Endothelial cell of umbilical vein (primary cell): ENCODE measurements at regions not wholly inside any gene's neighbourhood (a gene's known extent, or its start where the extent isn't known, plus 50 kb on each side); places are given as distances from the start of the nearest gene placed in this dataset.

Experiments
- BruUV-seq: library from RNA; stranded (reverse); fragments of 400-500 nt; replicated peaks from 2 replicates; lab custom pipeline; 2021; lab: Mats Ljungman, UMichigan
- CTCF ChIA-PET: fragments of 300-600, 350-600 bp; sonication (Branson Sonifier 250); formaldehyde crosslinking; loops from one replicate; lab custom pipeline; 2021; ENCODE audit warnings: antibody characterized with exemption, inconsistent platforms; lab: Charles Lee
- POLR2A ChIA-PET: fragments of 300-600, 350-600 bp; sonication (Branson Sonifier 250); formaldehyde crosslinking; loops from one replicate; lab custom pipeline; 2021; ENCODE audit warnings: antibody characterized with exemption, inconsistent platforms; lab: Charles Lee
- DNase-seq: peaks from one replicate; pipeline ENCODE4 v3.0.0-alpha.2; 2011; ENCODE audit warnings: low read depth, low spot score
- FAIRE-seq: peaks from 2 replicates; lab custom pipeline; 2011; peaks lifted over from hg19 to GRCh38; lab: Jason Lieb, UNC
- H2AFZ ChIP-seq: 2 replicates; pipeline ENCODE4 v1.6.0; 2012; ENCODE audit warnings: low read depth, low read length, control low read depth, inconsistent platforms
- H3K27ac ChIP-seq: 2 replicates; pipeline ENCODE4 v1.5.1; 2011; ENCODE audit warnings: low read depth, mild to moderate bottlenecking, control low read depth, low read length, moderate library complexity; ENCODE audit not compliant: insufficient read depth
- H3K27me3 ChIP-seq, 2 experiments: 2 replicates each; pipeline versions ENCODE4 v1.6.0 to v1.6.1; 2011; ENCODE audit warnings: low read length in 2 of 2, mixed read lengths in 1 of 2; ENCODE audit not compliant: control insufficient read depth in 2 of 2, insufficient read depth in 2 of 2
- H3K36me3 ChIP-seq, 2 experiments: 2 replicates in 1 of 2; 3 replicates in 1 of 2; pipeline ENCODE4 v1.5.1; 2011; ENCODE audit warnings: low read length in 2 of 2, mild to moderate bottlenecking in 1 of 2, moderate library complexity in 1 of 2; ENCODE audit not compliant: control insufficient read depth in 2 of 2, insufficient read depth in 2 of 2; ENCODE audit errors: extremely low read depth in 1 of 2
- H3K4me1 ChIP-seq: 3 replicates; pipeline ENCODE4 v1.5.1; 2011; ENCODE audit warnings: mild to moderate bottlenecking, low read length; ENCODE audit not compliant: control insufficient read depth, insufficient read depth; ENCODE audit errors: extremely low read depth
- H3K4me2 ChIP-seq: 2 replicates; pipeline ENCODE4 v1.6.1; 2011; ENCODE audit warnings: low read length, control low read depth, mixed read lengths; ENCODE audit not compliant: insufficient read depth
- H3K4me3 ChIP-seq, 3 experiments: fragments of 200-600 bp in 1 of 3; sonication (generic), shearing (Covaris generic) in 1 of 3; replicated peaks in 1 of 3; 2 replicates each; pipeline ENCODE4 v1.5.1; 2011 to 2016; ENCODE audit warnings: control low read depth in 3 of 3, low read length in 3 of 3, mild to moderate bottlenecking in 2 of 3, inconsistent platforms in 1 of 3, low read depth in 1 of 3, moderate library complexity in 1 of 3; ENCODE audit not compliant: insufficient read depth in 1 of 3
- H3K79me2 ChIP-seq: 2 replicates; pipeline ENCODE4 v1.6.0; 2012; ENCODE audit warnings: low read length, inconsistent platforms; ENCODE audit not compliant: control insufficient read depth, insufficient read depth
- H3K9ac ChIP-seq: replicated peaks from 2 replicates; pipeline ENCODE3; 2011; ENCODE audit warnings: low read length, control low read depth; ENCODE audit not compliant: insufficient read depth; ENCODE audit errors: extremely low read depth
- H3K9me1 ChIP-seq: replicated peaks from 3 replicates; pipeline ENCODE4 v1.6.0; 2011; ENCODE audit warnings: mild to moderate bottlenecking, low read length; ENCODE audit not compliant: control insufficient read depth, insufficient read depth; ENCODE audit errors: extremely low read depth
- H3K9me3 ChIP-seq: replicated peaks from 2 replicates; pipeline ENCODE4 v1.5.1; 2012; ENCODE audit warnings: low read length, inconsistent platforms; ENCODE audit not compliant: control insufficient read depth, insufficient read depth
- H4K20me1 ChIP-seq: replicated peaks from 2 replicates; pipeline ENCODE3; 2011; ENCODE audit warnings: mild to moderate bottlenecking, low read length; ENCODE audit not compliant: control insufficient read depth, insufficient read depth; ENCODE audit errors: extremely low read depth
- EZH2 ChIP-seq: IDR thresholded peaks from 2 replicates; pipeline ENCODE4 v1.6.1; 2012; ENCODE audit warnings: borderline replicate concordance, low read depth, mild to moderate bottlenecking, moderate library complexity, low read length, inconsistent platforms; ENCODE audit not compliant: severe bottlenecking
- FOS ChIP-seq: IDR thresholded peaks from 2 replicates; pipeline ENCODE4 v1.6.1; 2011; ENCODE audit warnings: mild to moderate bottlenecking, low read length, moderate library complexity, borderline replicate concordance; ENCODE audit not compliant: insufficient read depth
- JUN ChIP-seq: IDR thresholded peaks from 2 replicates; pipeline ENCODE4 v1.6.1; 2011; ENCODE audit warnings: borderline replicate concordance, low read depth; ENCODE audit not compliant: insufficient read length, insufficient read depth
- MYC ChIP-seq: IDR thresholded peaks from one replicate; pipeline ENCODE4 v1.6.1; 2011; ENCODE audit warnings: mild to moderate bottlenecking, low read depth, low read length
- POLR2A ChIP-seq: IDR thresholded peaks from 2 replicates; pipeline ENCODE4 v1.6.1; 2012; ENCODE audit warnings: low read depth, mild to moderate bottlenecking, control low read depth, low read length
- POLR2AphosphoS5 ChIP-seq: IDR thresholded peaks from 2 replicates; pipeline ENCODE4 v1.6.1; 2012; ENCODE audit warnings: low read depth, mild to moderate bottlenecking, control low read depth, low read length, moderate library complexity; ENCODE audit not compliant: insufficient read depth
- dilution Hi-C: fragments of 300-500 bp; cut with MboI; formaldehyde crosslinking; loops from one replicate; pipeline ENCODE4 v1.15.0; 2019; ENCODE audit warnings: low sequenced_read_pairs; ENCODE audit not compliant: extremely low pct_ligation_motif_present
- intact Hi-C: fragments of 100-400 bp; cut with micrococcal nuclease; formaldehyde crosslinking; loops from one replicate; pipeline ENCODE4 v1.10.0; 2022
- TF ChIP-seq, protein P1 (sequence below): IDR thresholded peaks from 2 replicates; pipeline ENCODE4 v1.6.1; 2011; ENCODE audit not compliant: insufficient read depth, insufficient read length

DNA sequence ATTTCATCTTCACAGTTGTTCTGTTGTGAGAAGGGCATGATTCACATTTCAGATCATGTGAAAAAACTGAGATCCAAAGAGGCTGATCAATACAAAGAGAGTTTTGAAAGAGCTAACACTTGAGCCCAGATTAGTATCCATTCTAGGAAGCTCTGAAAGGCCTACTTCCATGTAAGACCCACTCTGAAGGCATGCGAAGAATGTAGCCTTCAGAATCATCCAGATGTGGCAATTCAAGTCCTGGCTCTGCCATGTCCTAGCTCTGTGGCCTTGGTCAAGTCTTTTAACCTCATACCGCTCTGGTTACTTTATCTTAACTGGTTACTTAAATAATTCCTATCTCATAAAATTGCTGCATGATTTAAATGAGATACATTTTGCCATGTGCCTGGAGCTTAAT, 111.1 kb downstream of the FZD1 start:
- BruUV-seq = no TSS peak
- TF ChIP-seq, protein P1, sequence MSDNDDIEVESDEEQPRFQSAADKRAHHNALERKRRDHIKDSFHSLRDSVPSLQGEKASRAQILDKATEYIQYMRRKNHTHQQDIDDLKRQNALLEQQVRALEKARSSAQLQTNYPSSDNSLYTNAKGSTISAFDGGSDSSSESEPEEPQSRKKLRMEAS = no peak
- no peak for TF ChIP-seq FOS
- no peak for TF ChIP-seq EZH2
- TF ChIP-seq POLR2A = no peak
- no peak for TF ChIP-seq MYC
- TF ChIP-seq JUN = no peak
- no peak for TF ChIP-seq POLR2AphosphoS5
- no peaks in the 10 kb centered on the region for H3K4me1 ChIP-seq
- no peaks in the 10 kb centered on the region for H3K79me2 ChIP-seq
- intact Hi-C loops (no loop called here), dilution Hi-C loops (no loop called here)
- H3K4me2 ChIP-seq = no peak overlapping the region
- H3K4me3 ChIP-seq = no peak overlapping the region
- H2AFZ ChIP-seq = no peak overlapping the region
- no peak overlapping the region for H3K9ac ChIP-seq
- no peaks in the 10 kb centered on the region for H3K9me3 ChIP-seq
- no peaks in the 10 kb centered on the region for H3K9me1 ChIP-seq
- ChIA-PET POLR2A (no interaction called here), CTCF (no interaction called here)
- DNase-seq (no peak), FAIRE-seq (no peak)
- no peaks in the 10 kb centered on the region for H4K20me1 ChIP-seq
- no peaks in the 10 kb centered on the region for H3K36me3 ChIP-seq
- no peak overlapping the region for H3K27ac ChIP-seq
- H3K27me3 ChIP-seq = no peaks in the 10 kb centered on the region

DNA sequence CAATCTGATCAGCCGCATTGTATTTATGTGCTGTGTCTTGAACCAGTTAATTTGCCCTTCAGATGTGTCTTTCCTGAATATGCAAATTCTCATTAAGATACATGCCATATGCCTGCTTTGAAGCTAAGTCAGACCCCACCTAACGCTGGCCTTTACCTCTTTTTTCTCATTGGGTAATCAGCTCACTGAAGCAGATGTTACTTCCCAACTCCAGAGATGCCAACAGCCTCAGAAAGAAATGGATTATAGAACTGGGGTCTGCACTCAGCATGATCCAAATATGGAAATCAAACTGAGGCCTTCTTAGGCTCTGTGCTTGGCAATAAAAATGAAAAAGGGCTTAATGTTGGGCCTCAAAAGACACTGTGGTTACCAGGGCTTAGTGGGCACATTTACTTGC, 113.9 kb downstream of the FZD1 start:
- Histone ChIP-seq H3K4me1 (no peaks in the 10 kb centered on the region), H3K27ac (no peak overlapping the region), H4K20me1 (no peaks in the 10 kb centered on the region), H2AFZ (no peak overlapping the region), H3K4me2 (no peak overlapping the region), H3K4me3 (no peak overlapping the region), H3K36me3 (no peaks in the 10 kb centered on the region), H3K9me3 (no peaks in the 10 kb centered on the region), H3K9ac (no peak overlapping the region), H3K9me1 (no peaks in the 10 kb centered on the region), H3K79me2 (no peaks in the 10 kb centered on the region), H3K27me3 (no peaks in the 10 kb centered on the region)
- ChIA-PET CTCF (no interaction called here), POLR2A (no interaction called here)
- DNase-seq (no peak), FAIRE-seq (no peak)
- TF ChIP-seq POLR2AphosphoS5 (no peak), EZH2 (no peak), MYC (no peak), POLR2A (no peak)
- TF ChIP-seq, protein P1 = no peak
- intact Hi-C loops = no loop called here
- dilution Hi-C loops = no loop called here
- no TSS peak for BruUV-seq
